Panc1 (cell line): ENCODE measurements at regions not wholly inside any gene's neighbourhood (a gene's known extent, or its start where the extent isn't known, plus 50 kb on each side); places are given as distances from the start of the nearest gene placed in this dataset.
"Not testable (repeated sequence)": the region's sequence is repeated elsewhere in the genome, so short reads cannot be mapped to it uniquely, and the experiment has no call there.

Experiments used
- POLR2AphosphoS5 ChIP-seq: IDR thresholded peaks from 2 replicates; pipeline ENCODE4 v1.6.1; 2012; ENCODE audit warnings: mild to moderate bottlenecking, low read depth, low read length, moderate library complexity
- SIN3A ChIP-seq: IDR thresholded peaks from 2 replicates; pipeline ENCODE4 v1.6.1; 2012; ENCODE audit warnings: low read depth, mild to moderate bottlenecking, low read length, moderate library complexity, borderline replicate concordance; ENCODE audit not compliant: insufficient read depth
- TF ChIP-seq, protein P1 (sequence below): fragments of 450-650 bp; IDR thresholded peaks from 2 replicates; pipeline ENCODE4 v1.5.1; 2017; ENCODE audit warnings: mild to moderate bottlenecking

DNA sequence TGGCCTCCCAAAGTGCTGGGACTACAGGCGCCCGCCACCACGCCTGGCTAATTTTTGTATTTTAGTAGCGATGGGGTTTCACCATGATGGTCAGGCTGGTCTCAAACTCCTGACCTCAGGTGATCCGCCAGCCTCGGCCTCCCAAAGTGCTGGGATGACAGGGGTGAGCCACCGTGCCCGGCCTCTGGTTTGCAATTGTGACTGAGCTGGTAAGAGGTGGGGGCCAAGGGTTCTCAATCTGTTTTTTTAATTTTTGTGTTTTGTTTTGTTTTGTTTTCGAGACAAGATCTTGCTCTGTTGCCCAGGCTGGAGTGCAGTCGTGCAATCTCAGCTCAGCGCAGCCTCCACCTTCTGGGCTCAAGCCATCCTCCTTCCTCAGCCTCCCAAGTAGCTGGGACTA is 196.2 kb downstream of the CRLF2 start:
- TF ChIP-seq, protein P1, sequence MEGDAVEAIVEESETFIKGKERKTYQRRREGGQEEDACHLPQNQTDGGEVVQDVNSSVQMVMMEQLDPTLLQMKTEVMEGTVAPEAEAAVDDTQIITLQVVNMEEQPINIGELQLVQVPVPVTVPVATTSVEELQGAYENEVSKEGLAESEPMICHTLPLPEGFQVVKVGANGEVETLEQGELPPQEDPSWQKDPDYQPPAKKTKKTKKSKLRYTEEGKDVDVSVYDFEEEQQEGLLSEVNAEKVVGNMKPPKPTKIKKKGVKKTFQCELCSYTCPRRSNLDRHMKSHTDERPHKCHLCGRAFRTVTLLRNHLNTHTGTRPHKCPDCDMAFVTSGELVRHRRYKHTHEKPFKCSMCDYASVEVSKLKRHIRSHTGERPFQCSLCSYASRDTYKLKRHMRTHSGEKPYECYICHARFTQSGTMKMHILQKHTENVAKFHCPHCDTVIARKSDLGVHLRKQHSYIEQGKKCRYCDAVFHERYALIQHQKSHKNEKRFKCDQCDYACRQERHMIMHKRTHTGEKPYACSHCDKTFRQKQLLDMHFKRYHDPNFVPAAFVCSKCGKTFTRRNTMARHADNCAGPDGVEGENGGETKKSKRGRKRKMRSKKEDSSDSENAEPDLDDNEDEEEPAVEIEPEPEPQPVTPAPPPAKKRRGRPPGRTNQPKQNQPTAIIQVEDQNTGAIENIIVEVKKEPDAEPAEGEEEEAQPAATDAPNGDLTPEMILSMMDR: not testable (repeated sequence)
- not testable (repeated sequence) for TF ChIP-seq SIN3A, POLR2AphosphoS5
